Astrocyte of the spinal cord (primary cell): ENCODE measurements at regions not wholly inside any gene's neighbourhood (a gene's known extent, or its start where the extent isn't known, plus 50 kb on each side); places are given as distances from the start of the nearest gene placed in this dataset.

Experiments used
- DNase-seq: peaks from one replicate; pipeline ENCODE4 v3.0.0; 2011; ENCODE audit warnings: low read depth, low spot score
- H3K4me3 ChIP-seq: 2 replicates; pipeline ENCODE4 v1.5.1; 2011; ENCODE audit warnings: low read depth, mild to moderate bottlenecking, low read length, moderate library complexity
- CTCF ChIP-seq: IDR thresholded peaks from 2 replicates; pipeline ENCODE4 v1.5.1; 2012; ENCODE audit warnings: low read depth, mild to moderate bottlenecking, low read length, inconsistent platforms
- in situ Hi-C: cut with HindIII; loops from 2 replicates; pipeline ENCODE4 v1.10.0; 2017; ENCODE audit warnings: low sequenced_read_pairs

- H3K4me3 ChIP-seq: no peak overlapping the region
- in situ Hi-C loops: no loop called here
- DNase-seq: no peak
- TF ChIP-seq CTCF: no peak
These were observed 119.4 kb downstream of the SMIM20 start for GRCh38 chr4:26033389-26033788.

- no peak for TF ChIP-seq CTCF
- no peak overlapping the region for H3K4me3 ChIP-seq
- DNase-seq: no peak
- in situ Hi-C loops: no loop called here
These were observed 120.8 kb downstream of the SMIM20 start for GRCh38 chr4:26034849-26035248.

- TF ChIP-seq CTCF: no peak
- in situ Hi-C loops: no loop called here
- no peak for DNase-seq
- no peak overlapping the region for H3K4me3 ChIP-seq
These were observed 121.9 kb downstream of the SMIM20 start for GRCh38 chr4:26035921-26036320.

- H3K4me3 ChIP-seq: no peak overlapping the region
- no peak for TF ChIP-seq CTCF
- in situ Hi-C loops: no loop called here
- no peak for DNase-seq
These were observed 125.8 kb downstream of the SMIM20 start for GRCh38 chr4:26039639-26040359.

- H3K4me3 ChIP-seq: no peak overlapping the region
- TF ChIP-seq CTCF: no peak
- in situ Hi-C loops: no loop called here
- no peak for DNase-seq
These were observed 130.5 kb downstream of the SMIM20 start for GRCh38 chr4:26044524-26044923.

- no peak overlapping the region for H3K4me3 ChIP-seq
- TF ChIP-seq CTCF: no peak
- in situ Hi-C loops: no loop called here
- DNase-seq: peak; percentile 29
These were observed 131.0 kb downstream of the SMIM20 start for GRCh38 chr4:26044983-26045382.
